ENCODE measurements at regions not wholly inside any gene's neighbourhood (a gene's known extent, or its start where the extent isn't known, plus 50 kb on each side); places are given as distances from the start of the nearest gene placed in this dataset.

GRCh38 chr13:85462792-85463425 lies 336.3 kb downstream of the SLITRK6 start:
- TF ChIP-seq CTCF (IDR thresholded peaks at IDR 0.05): no peak
- ATAC-seq (no peak), DNase-seq (no peak)
- no peaks in the 10 kb centered on the region for H3K36me3 ChIP-seq
- H3K4me3 ChIP-seq: no peak overlapping the region
- no peaks in the 10 kb centered on the region for H3K27me3 ChIP-seq (ENCODE audit: low read depth)
- intact Hi-C loops (cut with DNase I): no loop called here
- H3K9me3 ChIP-seq: no peaks in the 10 kb centered on the region
- H3K4me1 ChIP-seq: no peaks in the 10 kb centered on the region
- H3K27ac ChIP-seq: no peak overlapping the region

- Histone ChIP-seq H3K9me3 (no peaks in the 10 kb centered on the region), H3K27me3 (ENCODE audit: low read depth) (no peaks in the 10 kb centered on the region), H3K27ac (no peak overlapping the region), H3K4me3 (no peak overlapping the region), H3K36me3 (no peaks in the 10 kb centered on the region), H3K4me1 (no peaks in the 10 kb centered on the region)
- DNase-seq (no peak), ATAC-seq (no peak)
- intact Hi-C loops (cut with DNase I): no loop called here
- no peak for TF ChIP-seq CTCF (IDR thresholded peaks at IDR 0.05)
These were observed 337.6 kb downstream of the SLITRK6 start for GRCh38 chr13:85461621-85462020.

GRCh38 chr13:85445534-85445933 lies 353.7 kb downstream of the SLITRK6 start:
- H3K36me3 ChIP-seq: no peaks in the 10 kb centered on the region
- intact Hi-C loops (cut with DNase I): no loop called here
- no peaks in the 10 kb centered on the region for H3K27me3 ChIP-seq (ENCODE audit: low read depth)
- H3K4me1 ChIP-seq: no peaks in the 10 kb centered on the region
- no peak for DNase-seq
- no peak for TF ChIP-seq CTCF (IDR thresholded peaks at IDR 0.05)
- no peak for ATAC-seq
- no peak overlapping the region for H3K27ac ChIP-seq
- no peaks in the 10 kb centered on the region for H3K9me3 ChIP-seq
- no peak overlapping the region for H3K4me3 ChIP-seq

- Histone ChIP-seq H3K36me3 (no peaks in the 10 kb centered on the region), H3K4me3 (no peak overlapping the region), H3K4me1 (no peaks in the 10 kb centered on the region), H3K27me3 (ENCODE audit: low read depth) (no peaks in the 10 kb centered on the region), H3K27ac (no peak overlapping the region), H3K9me3 (no peaks in the 10 kb centered on the region)
- no peak for DNase-seq
- no peak for TF ChIP-seq CTCF (IDR thresholded peaks at IDR 0.05)
- ATAC-seq: no peak
- intact Hi-C loops (cut with DNase I): no loop called here
These were observed 357.2 kb downstream of the SLITRK6 start for GRCh38 chr13:85441975-85442374.

- DNase-seq: no peak
- no peak for ATAC-seq
- Histone ChIP-seq H3K27me3 (ENCODE audit: low read depth) (no peaks in the 10 kb centered on the region), H3K9me3 (no peaks in the 10 kb centered on the region), H3K4me1 (no peaks in the 10 kb centered on the region), H3K36me3 (no peaks in the 10 kb centered on the region), H3K27ac (no peak overlapping the region), H3K4me3 (no peak overlapping the region)
- no peak for TF ChIP-seq CTCF (IDR thresholded peaks at IDR 0.05)
- intact Hi-C loops (cut with DNase I): no loop called here
These were observed 357.9 kb downstream of the SLITRK6 start for GRCh38 chr13:85441364-85441763.
